ENCODE measurements at regions not wholly inside any gene's neighbourhood (a gene's known extent, or its start where the extent isn't known, plus 50 kb on each side); places are given as distances from the start of the nearest gene placed in this dataset.

GRCh38 chr5:51895834-51896233 is 512.6 kb downstream of the ISL1 start:
- TF ChIP-seq ZSCAN4 (tag by site-specific recombination; IDR thresholded peaks at IDR 0.05) (no peak), CTCF (tag by site-specific recombination; IDR thresholded peaks at IDR 0.05) (no peak), ZNF529 (tag by site-specific recombination; IDR thresholded peaks at IDR 0.05; ENCODE audit: insufficient replicate concordance) (no peak), ZNF280D (tag by site-specific recombination; IDR thresholded peaks at IDR 0.05) (no peak), IKZF3 (tag by site-specific recombination; IDR thresholded peaks at IDR 0.05) (no peak), TCF7L2 (IDR thresholded peaks at IDR 0.05; ENCODE audit: borderline replicate concordance, low read depth, low read length) (no peak)

Data from HEK293 (cell line).